Esophagus muscularis mucosa (tissue), 4 donors: ENCODE measurements at regions not wholly inside any gene's neighbourhood (a gene's known extent, or its start where the extent isn't known, plus 50 kb on each side); places are given as distances from the start of the nearest gene placed in this dataset.

Experiments
- EP300 ChIP-seq: sonication (generic); formaldehyde crosslinking; IDR thresholded peaks from one replicate; pipeline ENCODE4 v1.6.1; 2017; ENCODE audit warnings: antibody characterized with exemption
- POLR2AphosphoS5 ChIP-seq, 2 donors: sonication (generic); formaldehyde crosslinking; IDR thresholded peaks; one replicate each; pipeline ENCODE4 v1.6.1; 2017; ENCODE audit warnings: antibody characterized with exemption in 2 of 2
- TF ChIP-seq, protein P1 (sequence below), 3 experiments: fragments of 200-600 bp in 2 of 3; fragments of 450-650 bp in 1 of 3; sonication (generic) in 2 of 3; IDR thresholded peaks; one replicate each; pipeline ENCODE4 v1.5.1; 2017 to 2019; ENCODE audit warnings: antibody characterized with exemption in 3 of 3, mild to moderate bottlenecking in 2 of 3, moderate library complexity in 1 of 3

DNA sequence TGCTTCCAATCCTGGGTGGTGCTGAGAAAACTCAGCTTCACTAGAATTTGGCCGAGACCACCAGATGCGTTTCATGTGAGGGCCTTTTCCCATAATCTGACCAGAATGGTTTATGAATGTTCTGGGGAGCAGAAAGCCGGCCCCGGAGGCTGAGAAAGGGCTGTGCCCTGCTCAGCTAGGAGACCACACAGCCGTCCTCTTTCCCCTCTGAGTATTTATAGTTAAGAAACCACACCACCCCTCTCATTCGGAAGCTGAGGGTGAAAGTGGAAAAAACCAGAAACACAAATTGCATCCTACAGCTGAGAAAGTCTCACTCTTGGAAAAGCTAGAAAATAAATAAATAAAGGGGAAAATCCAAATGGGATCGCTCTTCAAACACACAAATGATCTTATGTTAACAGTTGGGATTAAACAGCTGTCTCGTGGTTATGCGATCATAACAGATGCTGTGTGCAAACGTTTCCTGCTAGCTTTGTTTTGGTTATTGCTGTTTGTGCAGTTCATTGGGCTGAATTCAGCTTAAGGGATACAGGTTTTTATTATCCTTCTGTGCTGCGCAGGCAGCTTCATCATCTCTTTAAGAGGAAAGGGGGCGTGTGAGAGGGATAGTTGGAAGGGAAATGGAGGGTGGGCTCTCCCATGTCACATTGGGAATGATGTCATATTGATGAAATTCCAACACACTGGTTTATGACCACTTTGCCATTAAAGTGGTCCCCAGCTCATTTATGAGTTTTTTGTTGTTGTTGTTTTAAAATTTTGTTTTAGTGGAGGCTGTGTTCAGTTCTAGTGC is 1026.2 kb upstream of the NR2F2 start:
- TF ChIP-seq EP300 (no peak), POLR2AphosphoS5 (IDR thresholded peaks at IDR 0.05) (peak; percentile 30 to 44)
- TF ChIP-seq, protein P1, sequence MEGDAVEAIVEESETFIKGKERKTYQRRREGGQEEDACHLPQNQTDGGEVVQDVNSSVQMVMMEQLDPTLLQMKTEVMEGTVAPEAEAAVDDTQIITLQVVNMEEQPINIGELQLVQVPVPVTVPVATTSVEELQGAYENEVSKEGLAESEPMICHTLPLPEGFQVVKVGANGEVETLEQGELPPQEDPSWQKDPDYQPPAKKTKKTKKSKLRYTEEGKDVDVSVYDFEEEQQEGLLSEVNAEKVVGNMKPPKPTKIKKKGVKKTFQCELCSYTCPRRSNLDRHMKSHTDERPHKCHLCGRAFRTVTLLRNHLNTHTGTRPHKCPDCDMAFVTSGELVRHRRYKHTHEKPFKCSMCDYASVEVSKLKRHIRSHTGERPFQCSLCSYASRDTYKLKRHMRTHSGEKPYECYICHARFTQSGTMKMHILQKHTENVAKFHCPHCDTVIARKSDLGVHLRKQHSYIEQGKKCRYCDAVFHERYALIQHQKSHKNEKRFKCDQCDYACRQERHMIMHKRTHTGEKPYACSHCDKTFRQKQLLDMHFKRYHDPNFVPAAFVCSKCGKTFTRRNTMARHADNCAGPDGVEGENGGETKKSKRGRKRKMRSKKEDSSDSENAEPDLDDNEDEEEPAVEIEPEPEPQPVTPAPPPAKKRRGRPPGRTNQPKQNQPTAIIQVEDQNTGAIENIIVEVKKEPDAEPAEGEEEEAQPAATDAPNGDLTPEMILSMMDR (IDR thresholded peaks at IDR 0.05), result no peak
